Panc1 (cell line): ENCODE measurements at regions not wholly inside any gene's neighbourhood (a gene's known extent, or its start where the extent isn't known, plus 50 kb on each side); places are given as distances from the start of the nearest gene placed in this dataset.

Source experiments
- POLR2AphosphoS5 ChIP-seq: IDR thresholded peaks from 2 replicates; pipeline ENCODE4 v1.6.1; 2012; ENCODE audit warnings: mild to moderate bottlenecking, low read depth, low read length, moderate library complexity
- REST ChIP-seq, 2 experiments: IDR thresholded peaks; 2 replicates each; pipeline ENCODE4 v1.6.1; 2011 to 2012; ENCODE audit warnings: low read depth in 2 of 2, control low read depth in 1 of 2, low read length in 1 of 2, mild to moderate bottlenecking in 1 of 2, moderate library complexity in 1 of 2; ENCODE audit not compliant: insufficient read depth in 1 of 2
- TF ChIP-seq, protein P1 (sequence below): fragments of 450-650 bp; IDR thresholded peaks from 2 replicates; pipeline ENCODE4 v1.5.1; 2017; ENCODE audit warnings: mild to moderate bottlenecking

DNA sequence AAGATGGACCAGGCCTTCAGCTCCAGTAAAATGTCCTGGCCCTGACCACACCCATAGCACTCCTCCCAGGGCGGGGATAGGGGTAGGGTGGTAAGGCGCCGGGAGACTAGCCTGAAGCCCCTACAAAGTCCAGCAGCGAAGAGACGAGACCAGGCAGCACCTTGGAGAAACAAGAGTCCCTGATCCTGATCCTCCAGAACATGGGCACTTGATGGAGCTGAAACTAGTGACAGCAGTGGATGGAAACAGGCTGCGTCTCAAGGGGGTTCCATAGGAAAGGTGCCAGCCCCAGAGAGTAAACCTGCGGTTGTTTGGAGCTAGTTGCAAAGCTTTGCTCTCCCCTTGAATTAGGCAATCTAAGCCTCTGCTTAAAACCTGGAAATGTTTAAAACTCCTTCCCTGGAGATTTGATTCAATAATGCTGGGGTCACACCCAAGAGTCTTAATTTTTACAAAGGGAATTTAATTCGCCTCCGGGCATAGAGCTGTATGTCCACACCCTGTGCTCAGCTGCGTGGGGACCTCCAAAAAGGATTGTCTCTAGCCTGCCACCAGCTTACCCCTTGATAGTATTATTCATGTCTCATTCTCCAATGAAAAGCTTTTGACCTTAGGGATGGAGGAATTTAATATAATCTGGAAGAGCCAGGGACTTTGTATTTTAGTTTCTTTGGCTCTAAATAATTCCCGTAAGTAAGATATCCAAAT lies 258.6 kb downstream of the PMP22 start:
- TF ChIP-seq, protein P1, sequence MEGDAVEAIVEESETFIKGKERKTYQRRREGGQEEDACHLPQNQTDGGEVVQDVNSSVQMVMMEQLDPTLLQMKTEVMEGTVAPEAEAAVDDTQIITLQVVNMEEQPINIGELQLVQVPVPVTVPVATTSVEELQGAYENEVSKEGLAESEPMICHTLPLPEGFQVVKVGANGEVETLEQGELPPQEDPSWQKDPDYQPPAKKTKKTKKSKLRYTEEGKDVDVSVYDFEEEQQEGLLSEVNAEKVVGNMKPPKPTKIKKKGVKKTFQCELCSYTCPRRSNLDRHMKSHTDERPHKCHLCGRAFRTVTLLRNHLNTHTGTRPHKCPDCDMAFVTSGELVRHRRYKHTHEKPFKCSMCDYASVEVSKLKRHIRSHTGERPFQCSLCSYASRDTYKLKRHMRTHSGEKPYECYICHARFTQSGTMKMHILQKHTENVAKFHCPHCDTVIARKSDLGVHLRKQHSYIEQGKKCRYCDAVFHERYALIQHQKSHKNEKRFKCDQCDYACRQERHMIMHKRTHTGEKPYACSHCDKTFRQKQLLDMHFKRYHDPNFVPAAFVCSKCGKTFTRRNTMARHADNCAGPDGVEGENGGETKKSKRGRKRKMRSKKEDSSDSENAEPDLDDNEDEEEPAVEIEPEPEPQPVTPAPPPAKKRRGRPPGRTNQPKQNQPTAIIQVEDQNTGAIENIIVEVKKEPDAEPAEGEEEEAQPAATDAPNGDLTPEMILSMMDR = no peak
- TF ChIP-seq POLR2AphosphoS5 (no peak), REST (IDR thresholded peaks at IDR 0.05; ENCODE audit: insufficient read depth in 1 of 2, low read depth in 2 of 2, low read length in 1 of 2) (no peak)
